ENCODE measurements at regions not wholly inside any gene's neighbourhood (a gene's known extent, or its start where the extent isn't known, plus 50 kb on each side); places are given as distances from the start of the nearest gene placed in this dataset.

DNA sequence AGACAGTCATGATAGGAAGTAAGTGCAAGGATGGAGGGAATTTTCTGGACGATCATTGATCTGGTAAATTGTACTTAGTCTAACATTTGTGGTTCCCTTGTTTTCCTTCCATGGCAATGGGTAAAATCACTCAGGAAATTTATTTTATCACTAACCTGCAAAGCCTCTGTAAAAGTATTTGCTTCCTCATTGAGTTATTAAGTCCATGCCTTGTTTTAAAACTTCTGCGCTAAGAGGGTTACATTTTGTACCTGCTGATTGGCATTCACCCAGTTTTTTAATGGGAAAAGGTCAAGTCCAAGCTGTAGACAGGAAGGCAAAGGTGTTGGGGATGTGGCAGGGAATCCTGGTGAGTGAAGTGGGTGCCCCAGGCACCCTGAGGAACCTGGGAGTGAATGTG, 146.2 kb upstream of the NR2F2 start:
- TF ChIP-seq, protein P1, sequence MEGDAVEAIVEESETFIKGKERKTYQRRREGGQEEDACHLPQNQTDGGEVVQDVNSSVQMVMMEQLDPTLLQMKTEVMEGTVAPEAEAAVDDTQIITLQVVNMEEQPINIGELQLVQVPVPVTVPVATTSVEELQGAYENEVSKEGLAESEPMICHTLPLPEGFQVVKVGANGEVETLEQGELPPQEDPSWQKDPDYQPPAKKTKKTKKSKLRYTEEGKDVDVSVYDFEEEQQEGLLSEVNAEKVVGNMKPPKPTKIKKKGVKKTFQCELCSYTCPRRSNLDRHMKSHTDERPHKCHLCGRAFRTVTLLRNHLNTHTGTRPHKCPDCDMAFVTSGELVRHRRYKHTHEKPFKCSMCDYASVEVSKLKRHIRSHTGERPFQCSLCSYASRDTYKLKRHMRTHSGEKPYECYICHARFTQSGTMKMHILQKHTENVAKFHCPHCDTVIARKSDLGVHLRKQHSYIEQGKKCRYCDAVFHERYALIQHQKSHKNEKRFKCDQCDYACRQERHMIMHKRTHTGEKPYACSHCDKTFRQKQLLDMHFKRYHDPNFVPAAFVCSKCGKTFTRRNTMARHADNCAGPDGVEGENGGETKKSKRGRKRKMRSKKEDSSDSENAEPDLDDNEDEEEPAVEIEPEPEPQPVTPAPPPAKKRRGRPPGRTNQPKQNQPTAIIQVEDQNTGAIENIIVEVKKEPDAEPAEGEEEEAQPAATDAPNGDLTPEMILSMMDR (IDR thresholded peaks at IDR 0.05; ENCODE audit: low read depth, low read length, poor library complexity, severe bottlenecking), result no peak
- TF ChIP-seq EZH2phosphoT487 (IDR thresholded peaks at IDR 0.05; ENCODE audit: borderline replicate concordance, low read length), result no peak
- no peak overlapping the region for H3K4me2 ChIP-seq (ENCODE audit: low read length)
- no peaks in the 10 kb centered on the region for H3K4me1 ChIP-seq (ENCODE audit: control insufficient read depth, low read length)
- H3F3A ChIP-seq (ENCODE audit: control insufficient read depth, insufficient read depth), result no peaks in the 10 kb centered on the region
- H3K79me2 ChIP-seq (ENCODE audit: control insufficient read depth, low read length), result no peaks in the 10 kb centered on the region
- no peaks in the 10 kb centered on the region for H3K27me3 ChIP-seq (ENCODE audit: control insufficient read depth, low read length)
- H3K36me3 ChIP-seq (ENCODE audit: control insufficient read depth, low read length), result no peaks in the 10 kb centered on the region
- no peaks in the 10 kb centered on the region; the same call in 1 of the 2 replicates for H3K9me3 ChIP-seq (ENCODE audit: control insufficient read depth, insufficient read depth, low read length)
- no peak overlapping the region for H3K27ac ChIP-seq (ENCODE audit: low read depth, low read length)
- no peaks in the 10 kb centered on the region for H4K20me1 ChIP-seq (ENCODE audit: control insufficient read depth, insufficient read depth, low read depth, low read length)
- H3K4me3 ChIP-seq (ENCODE audit: low read length), result no peak overlapping the region
- no peaks in the 10 kb centered on the region for H3K9me2 ChIP-seq (replicated peaks; ENCODE audit: control insufficient read depth, low read length)

DNA sequence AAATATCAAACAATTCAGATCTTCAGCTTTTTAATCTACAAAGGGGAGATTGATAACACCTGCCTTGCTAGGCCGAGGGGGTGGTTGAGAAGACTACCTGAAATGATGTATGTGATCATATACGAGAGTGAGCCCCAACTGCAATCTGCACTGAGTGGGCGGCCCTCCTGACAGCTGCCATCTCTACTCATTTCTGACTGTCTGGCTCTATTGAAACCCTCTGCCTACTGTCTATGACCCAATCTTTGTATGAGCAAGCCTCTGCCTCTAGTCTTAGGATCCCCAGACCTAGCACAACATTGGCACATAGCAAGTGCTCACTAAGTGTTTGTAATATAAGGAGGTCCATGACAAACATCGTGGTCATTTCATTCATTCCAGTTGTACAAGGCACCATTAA, 144.4 kb upstream of the NR2F2 start:
- Histone ChIP-seq H3F3A (ENCODE audit: control insufficient read depth, insufficient read depth) (no peaks in the 10 kb centered on the region), H3K4me2 (ENCODE audit: low read length) (no peak overlapping the region), H3K9me3 (ENCODE audit: control insufficient read depth, insufficient read depth, low read length) (no peaks in the 10 kb centered on the region; the same call in 1 of the 2 replicates), H3K9me2 (replicated peaks; ENCODE audit: control insufficient read depth, low read length) (no peaks in the 10 kb centered on the region), H3K27ac (ENCODE audit: low read depth, low read length) (no peak overlapping the region), H3K27me3 (ENCODE audit: control insufficient read depth, low read length) (no peaks in the 10 kb centered on the region), H3K4me3 (ENCODE audit: low read length) (no peak overlapping the region), H3K79me2 (ENCODE audit: control insufficient read depth, low read length) (no peaks in the 10 kb centered on the region), H4K20me1 (ENCODE audit: control insufficient read depth, insufficient read depth, low read depth, low read length) (no peaks in the 10 kb centered on the region), H3K4me1 (ENCODE audit: control insufficient read depth, low read length) (no peaks in the 10 kb centered on the region), H3K36me3 (ENCODE audit: control insufficient read depth, low read length) (no peaks in the 10 kb centered on the region)
- TF ChIP-seq, protein P1 (IDR thresholded peaks at IDR 0.05; ENCODE audit: low read depth, low read length, poor library complexity, severe bottlenecking), result no peak
- TF ChIP-seq EZH2phosphoT487 (IDR thresholded peaks at IDR 0.05; ENCODE audit: borderline replicate concordance, low read length), result no peak

DNA sequence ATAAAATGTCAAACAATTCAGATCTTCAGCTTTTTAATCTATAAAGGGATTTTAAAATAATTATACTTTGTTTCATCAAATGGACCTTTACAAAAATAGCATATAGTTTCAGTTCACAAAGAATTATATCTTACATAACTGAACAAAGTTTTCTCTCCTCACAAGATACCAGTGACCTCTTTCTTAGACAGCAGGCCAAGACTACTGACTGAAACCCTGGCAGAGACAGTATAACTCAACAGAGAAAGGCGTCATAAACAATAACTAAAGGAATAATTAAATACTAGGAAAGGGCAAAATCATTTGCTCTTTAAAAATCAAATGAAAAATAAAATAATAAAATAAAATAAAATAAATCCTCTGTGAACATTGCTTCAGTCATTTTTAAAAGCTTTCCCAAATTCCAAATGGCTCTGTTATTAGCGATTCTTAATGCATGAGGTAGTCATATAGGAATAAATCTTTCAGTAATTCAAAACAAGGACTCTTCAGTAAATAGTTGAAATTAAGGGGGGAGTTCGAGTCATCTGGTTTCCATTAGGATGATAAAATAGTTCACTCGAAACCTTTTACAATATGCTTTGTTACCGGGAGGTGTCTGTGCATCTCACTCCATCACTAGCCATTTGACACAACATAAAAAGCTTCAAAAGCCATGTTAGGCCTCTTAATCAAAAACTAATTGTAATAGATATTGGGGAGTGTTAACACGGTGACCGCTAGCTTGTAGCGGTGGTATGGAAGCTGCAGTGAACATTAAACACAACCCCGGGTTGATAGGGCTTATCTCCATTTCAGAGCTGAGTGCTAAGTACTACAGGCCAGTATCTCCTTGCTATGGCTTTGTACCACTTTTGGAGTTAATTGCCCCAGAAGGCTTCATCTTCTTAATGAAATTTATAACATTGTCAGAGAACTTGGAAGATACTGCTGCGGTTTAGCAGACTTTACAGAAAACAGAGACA, 142.9 kb upstream of the NR2F2 start:
- Histone ChIP-seq H3F3A (ENCODE audit: control insufficient read depth, insufficient read depth) (no peaks in the 10 kb centered on the region), H3K4me2 (ENCODE audit: low read length) (no peak overlapping the region), H4K20me1 (ENCODE audit: control insufficient read depth, insufficient read depth, low read depth, low read length) (no peaks in the 10 kb centered on the region), H3K27me3 (ENCODE audit: control insufficient read depth, low read length) (no peaks in the 10 kb centered on the region), H3K4me3 (ENCODE audit: low read length) (no peak overlapping the region), H3K9me3 (ENCODE audit: control insufficient read depth, insufficient read depth, low read length) (no peaks in the 10 kb centered on the region), H3K9me2 (replicated peaks; ENCODE audit: control insufficient read depth, low read length) (no peaks in the 10 kb centered on the region), H3K36me3 (ENCODE audit: control insufficient read depth, low read length) (no peaks in the 10 kb centered on the region), H3K79me2 (ENCODE audit: control insufficient read depth, low read length) (no peaks in the 10 kb centered on the region), H3K27ac (ENCODE audit: low read depth, low read length) (no peak overlapping the region), H3K4me1 (ENCODE audit: control insufficient read depth, low read length) (no peaks in the 10 kb centered on the region)
- TF ChIP-seq, protein P1 (IDR thresholded peaks at IDR 0.05; ENCODE audit: low read depth, low read length, poor library complexity, severe bottlenecking), result no peak
- no peak for TF ChIP-seq EZH2phosphoT487 (IDR thresholded peaks at IDR 0.05; ENCODE audit: borderline replicate concordance, low read length)

Measured in DOHH2 (cell line).